BLaER1 treated with 17β-estradiol and CSF1 and Interleukin-3, amounts not matched to agents 10 nM and 100 nM (cell line): ENCODE measurements at regions not wholly inside any gene's neighbourhood (a gene's known extent, or its start where the extent isn't known, plus 50 kb on each side); places are given as distances from the start of the nearest gene placed in this dataset.
"Not testable (repeated sequence)": the region's sequence is repeated elsewhere in the genome, so short reads cannot be mapped to it uniquely, and the experiment has no call there.

ENCODE experiments used
- H3K27ac ChIP-seq, 11 experiments: shearing (Covaris generic); formaldehyde crosslinking; 2 replicates each; pipeline ENCODE4 v1.8.1; 2022
- H3K27me3 ChIP-seq, 11 experiments: shearing (Covaris generic); formaldehyde crosslinking; 2 replicates each; pipeline ENCODE4 v1.8.1; 2022
- H3K36me3 ChIP-seq, 11 experiments: shearing (Covaris generic); formaldehyde crosslinking; 2 replicates each; pipeline ENCODE4 v1.8.1; 2022
- H3K4me1 ChIP-seq, 10 experiments: shearing (Covaris generic); formaldehyde crosslinking; 2 replicates each; pipeline ENCODE4 v1.8.1; 2022
- H3K4me2 ChIP-seq, 11 experiments: shearing (Covaris generic); formaldehyde crosslinking; 2 replicates each; pipeline ENCODE4 v1.8.1; 2022
- H3K4me3 ChIP-seq, 10 experiments: shearing (Covaris generic); formaldehyde crosslinking; 2 replicates each; pipeline ENCODE4 v1.8.1; 2022
- H3K9ac ChIP-seq, 11 experiments: shearing (Covaris generic); formaldehyde crosslinking; 2 replicates each; pipeline ENCODE4 v1.8.1; 2022
- H3K9me3 ChIP-seq, 11 experiments: shearing (Covaris generic); formaldehyde crosslinking; replicated peaks in 1 of 11; 2 replicates each; pipeline ENCODE4 v1.8.1; 2022
- H4K20me1 ChIP-seq, 11 experiments: shearing (Covaris generic); formaldehyde crosslinking; 2 replicates each; pipeline ENCODE4 v1.8.1; 2022
- Cebpa-rat ChIP-seq, 11 experiments: shearing (Covaris generic); IDR thresholded peaks; 2 replicates each; pipeline ENCODE4 v1.8.1; 2022

DNA sequence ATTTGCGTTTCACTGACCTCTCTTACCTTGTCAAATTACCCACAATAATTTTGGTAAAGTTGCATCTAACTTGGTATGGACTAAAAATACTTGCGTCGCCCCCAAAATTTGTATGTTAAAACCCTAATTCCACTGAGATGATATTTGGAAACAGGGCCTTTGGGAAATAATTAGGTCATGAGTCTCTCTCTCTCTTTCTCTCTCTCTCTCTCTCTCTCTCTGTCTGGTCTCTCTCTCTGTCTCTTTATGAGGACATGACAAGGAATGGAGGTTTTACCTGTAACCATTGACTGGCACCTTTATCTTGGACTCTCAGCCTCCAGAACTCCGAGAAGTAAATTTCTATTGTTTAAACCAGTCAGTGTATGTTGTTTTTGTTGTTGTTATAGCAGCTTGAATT, 111.5 kb upstream of the BDP1 start:
- H3K36me3 ChIP-seq, H3K4me1 ChIP-seq, H3K4me2 ChIP-seq, H4K20me1 ChIP-seq, H3K27ac ChIP-seq, H3K9ac ChIP-seq, H3K9me3 ChIP-seq, H3K4me3 ChIP-seq, H3K27me3 ChIP-seq: not testable (repeated sequence)

GRCh38 chr5:71372601-71373000, 82.8 kb upstream of the BDP1 start:
- not testable (repeated sequence) for H4K20me1 ChIP-seq, H3K36me3 ChIP-seq, H3K9ac ChIP-seq, H3K4me1 ChIP-seq, H3K9me3 ChIP-seq, H3K4me2 ChIP-seq, H3K4me3 ChIP-seq, H3K27me3 ChIP-seq, H3K27ac ChIP-seq

DNA sequence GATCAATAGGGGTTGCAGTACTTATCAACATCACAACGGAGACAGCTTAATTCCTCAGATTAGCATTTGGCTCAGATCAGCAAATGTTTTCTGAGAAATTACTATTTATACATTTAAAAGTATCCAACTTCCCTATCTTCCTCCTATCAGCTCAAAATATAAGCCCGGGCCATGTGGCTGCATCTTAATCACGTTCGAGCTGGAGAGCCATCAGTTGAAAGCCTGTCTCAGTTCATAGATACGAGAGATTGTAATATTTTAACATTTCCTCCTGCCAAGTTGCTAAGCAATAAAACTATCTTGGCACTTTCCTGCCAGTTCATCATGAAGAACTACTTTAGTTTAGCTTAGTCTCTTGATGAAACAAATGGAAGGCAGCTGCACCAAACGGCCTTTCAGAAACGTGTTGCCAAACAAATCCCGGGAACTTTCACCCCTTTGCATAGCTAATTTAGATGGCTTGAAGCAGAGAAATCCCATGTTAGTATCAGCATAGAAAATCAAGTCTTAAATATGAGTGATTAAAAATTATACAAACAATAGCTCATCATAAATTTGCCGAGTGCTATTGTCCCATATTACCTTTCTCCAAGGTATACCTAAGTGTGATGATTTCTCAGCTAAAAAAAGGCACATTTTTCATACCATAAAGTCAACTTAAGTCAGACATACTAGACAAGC, 82.3 kb upstream of the BDP1 start:
- not testable (repeated sequence) for H3K27me3 ChIP-seq, H3K27ac ChIP-seq, H3K4me1 ChIP-seq, H3K4me2 ChIP-seq, H3K9me3 ChIP-seq, H4K20me1 ChIP-seq, H3K9ac ChIP-seq, H3K36me3 ChIP-seq, H3K4me3 ChIP-seq

- not testable (repeated sequence) for H4K20me1 ChIP-seq, H3K9me3 ChIP-seq, H3K27ac ChIP-seq, H3K27me3 ChIP-seq, H3K9ac ChIP-seq, H3K36me3 ChIP-seq, H3K4me2 ChIP-seq, H3K4me1 ChIP-seq, H3K4me3 ChIP-seq
These were observed 71.2 kb upstream of the BDP1 start for GRCh38 chr5:71384204-71384603.

- Histone ChIP-seq H3K36me3 (no peaks in the 10 kb centered on the region), H4K20me1 (no peaks in the 10 kb centered on the region), H3K4me2 (no peak overlapping the region), H3K9me3 (no peaks in the 10 kb centered on the region), H3K4me1 (no peaks in the 10 kb centered on the region), H3K9ac (no peak overlapping the region), H3K4me3 (no peak overlapping the region), H3K27me3 (no peaks in the 10 kb centered on the region), H3K27ac (no peak overlapping the region)
- TF ChIP-seq Cebpa-rat (IDR thresholded peaks at IDR 0.05) = no peak
These were observed 70.7 kb upstream of the BDP1 start for GRCh38 chr5:71384706-71385105.

DNA sequence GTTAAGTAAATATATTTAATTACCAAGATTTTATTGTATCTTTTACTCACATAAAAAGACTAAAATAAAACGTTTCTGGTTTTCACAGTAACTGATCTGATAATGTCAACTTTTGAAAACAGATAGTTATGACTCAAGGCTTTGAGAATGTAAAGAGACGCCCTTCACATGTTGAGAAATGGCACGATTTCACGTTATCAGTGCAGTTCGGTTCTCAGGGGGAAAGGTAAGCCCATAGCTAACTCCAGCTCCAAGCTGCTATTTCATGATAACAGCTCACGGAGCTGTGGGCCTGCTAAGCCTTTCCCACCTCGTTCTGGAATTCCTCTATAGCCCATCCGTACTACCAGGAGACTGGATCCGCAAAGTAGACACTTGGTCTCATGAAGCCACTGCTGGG, 70.2 kb upstream of the BDP1 start:
- not testable (repeated sequence) for H3K27me3 ChIP-seq, H3K27ac ChIP-seq, H3K4me3 ChIP-seq, H4K20me1 ChIP-seq, H3K9ac ChIP-seq, H3K4me1 ChIP-seq, H3K9me3 ChIP-seq, H3K4me2 ChIP-seq, H3K36me3 ChIP-seq

DNA sequence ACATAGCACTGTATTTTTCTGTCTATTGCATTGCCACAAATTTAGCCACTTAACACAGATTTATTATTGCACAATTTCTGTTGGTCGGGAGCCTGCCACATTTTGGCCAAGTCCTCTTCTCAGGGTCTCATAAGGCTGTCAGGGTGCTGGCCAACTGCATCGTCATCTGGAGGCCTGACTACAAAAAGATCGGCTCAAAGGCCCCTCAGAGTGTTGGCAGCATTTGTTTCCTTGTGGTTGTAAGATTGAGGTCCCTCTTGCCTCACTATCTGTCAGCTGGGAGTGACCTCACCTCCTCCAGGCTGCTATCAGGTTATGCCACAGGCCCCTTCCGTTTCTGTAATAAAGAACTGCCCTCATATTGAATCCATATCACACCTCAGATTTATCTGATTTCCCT, 67.3 kb upstream of the BDP1 start:
- peak in 1 of 11 experiments; percentile 36; a peak in 2 of 22 replicates for TF ChIP-seq Cebpa-rat (IDR thresholded peaks at IDR 0.05)
- H3K27me3 ChIP-seq, H3K36me3 ChIP-seq, H3K4me1 ChIP-seq, H4K20me1 ChIP-seq, H3K9ac ChIP-seq, H3K9me3 ChIP-seq, H3K4me2 ChIP-seq, H3K27ac ChIP-seq, H3K4me3 ChIP-seq: not testable (repeated sequence)

DNA sequence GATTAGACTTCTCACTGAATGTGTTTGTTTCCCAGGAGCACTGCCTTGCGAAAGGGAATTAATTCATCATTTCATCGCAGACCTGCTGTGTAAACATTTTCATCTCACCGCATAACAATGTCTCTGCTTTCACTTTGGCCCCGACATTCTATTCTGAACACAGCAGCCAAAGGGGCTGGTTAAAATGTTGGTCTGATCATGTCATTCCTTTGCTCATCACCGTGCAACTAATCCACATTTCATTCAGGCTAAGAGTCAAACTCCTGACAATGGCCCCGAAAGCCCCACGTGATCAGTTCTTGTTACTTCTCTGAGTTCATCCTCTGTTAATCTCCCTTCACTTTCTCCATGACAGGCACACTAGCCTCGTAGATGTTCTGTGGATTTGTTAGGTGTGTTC, 57.1 kb upstream of the BDP1 start:
- H3K4me2 ChIP-seq, H3K9me3 ChIP-seq, H3K4me1 ChIP-seq, H3K36me3 ChIP-seq, H3K4me3 ChIP-seq, H3K27me3 ChIP-seq, H4K20me1 ChIP-seq, H3K9ac ChIP-seq, H3K27ac ChIP-seq: not testable (repeated sequence)

GRCh38 chr5:71398859-71399258, 56.6 kb upstream of the BDP1 start:
- not testable (repeated sequence) for H3K9me3 ChIP-seq, H3K9ac ChIP-seq, H3K27ac ChIP-seq

GRCh38 chr5:71399443-71399842, 56.0 kb upstream of the BDP1 start:
- H3K4me1 ChIP-seq, H4K20me1 ChIP-seq, H3K4me3 ChIP-seq, H3K9me3 ChIP-seq, H3K36me3 ChIP-seq, H3K9ac ChIP-seq, H3K27me3 ChIP-seq, H3K4me2 ChIP-seq, H3K27ac ChIP-seq: not testable (repeated sequence)

More at GRCh38 chr5:71398859-71399258, 56.6 kb upstream of the BDP1 start:
- not testable (repeated sequence) for H3K27me3 ChIP-seq, H3K36me3 ChIP-seq, H3K4me1 ChIP-seq, H4K20me1 ChIP-seq, H3K4me2 ChIP-seq, H3K4me3 ChIP-seq

DNA sequence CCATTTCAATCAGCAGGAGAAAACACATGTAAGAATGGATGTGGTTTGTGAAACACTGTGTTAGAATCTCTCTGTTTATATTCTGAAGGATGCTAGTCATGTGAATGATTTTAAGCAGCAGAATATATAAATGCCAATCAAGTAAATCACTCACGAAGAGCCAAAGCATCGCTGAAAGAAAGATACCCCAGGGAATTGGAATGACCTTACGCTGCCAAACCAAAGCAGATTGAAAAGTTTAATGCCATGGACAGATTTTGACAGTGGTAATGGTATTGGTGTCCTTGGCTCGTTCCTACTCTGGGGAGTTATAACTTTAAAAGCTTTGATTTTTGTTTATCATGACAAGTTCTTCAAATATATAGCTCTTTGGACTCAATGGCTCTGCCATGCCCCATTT, 54.8 kb upstream of the BDP1 start:
- not testable (repeated sequence) for H3K9me3 ChIP-seq, H4K20me1 ChIP-seq, H3K36me3 ChIP-seq, H3K4me3 ChIP-seq, H3K27me3 ChIP-seq, H3K4me1 ChIP-seq, H3K4me2 ChIP-seq, H3K9ac ChIP-seq, H3K27ac ChIP-seq

DNA sequence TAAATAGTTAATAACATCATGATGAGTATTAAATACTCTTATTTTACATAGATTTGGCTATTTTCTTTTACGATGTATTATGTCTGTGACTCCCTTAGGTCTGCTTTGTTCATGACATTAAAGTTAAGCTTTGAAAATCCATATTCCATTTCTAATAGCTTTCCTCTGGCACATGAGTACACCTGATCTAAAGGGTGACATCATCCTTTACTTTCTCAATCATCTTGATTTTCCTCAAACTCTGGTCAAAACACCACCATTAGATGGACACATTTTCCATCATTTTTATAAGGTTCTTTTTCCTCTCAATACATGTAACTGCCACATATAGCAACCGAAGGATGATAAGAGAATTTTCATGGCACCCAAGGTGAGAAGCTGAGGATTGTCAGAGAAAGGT, 54.3 kb upstream of the BDP1 start:
- not testable (repeated sequence) for H3K27ac ChIP-seq, H3K4me1 ChIP-seq, H3K9ac ChIP-seq, H3K4me3 ChIP-seq, H3K27me3 ChIP-seq, H3K4me2 ChIP-seq, H3K36me3 ChIP-seq, H4K20me1 ChIP-seq, H3K9me3 ChIP-seq

GRCh38 chr5:71401564-71401963, 53.9 kb upstream of the BDP1 start:
- not testable (repeated sequence) for H3K27ac ChIP-seq, H3K27me3 ChIP-seq, H4K20me1 ChIP-seq, H3K4me2 ChIP-seq, H3K36me3 ChIP-seq, H3K4me3 ChIP-seq, H3K4me1 ChIP-seq, H3K9ac ChIP-seq, H3K9me3 ChIP-seq

DNA sequence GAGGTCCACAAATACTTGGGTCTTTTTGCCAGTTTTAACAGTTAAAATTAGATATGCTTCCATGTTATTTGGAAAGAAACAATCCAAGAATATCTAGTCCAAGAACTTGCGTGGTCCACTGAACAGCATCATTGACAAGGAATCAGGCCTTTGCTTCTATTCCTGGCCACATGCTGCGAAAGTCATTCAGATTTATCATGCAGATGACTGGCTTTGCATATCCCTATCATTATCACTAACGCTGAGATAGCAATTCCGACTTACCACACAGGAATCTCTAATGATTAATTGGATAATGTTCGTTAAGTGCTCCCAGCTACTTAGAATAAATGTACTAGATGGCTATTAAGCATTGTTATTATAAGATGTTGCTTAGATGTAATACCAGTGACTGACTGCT, 51.0 kb upstream of the BDP1 start:
- H3K27me3 ChIP-seq, H3K9me3 ChIP-seq, H3K36me3 ChIP-seq, H3K4me1 ChIP-seq, H3K9ac ChIP-seq, H3K4me3 ChIP-seq, H3K4me2 ChIP-seq, H3K27ac ChIP-seq, H4K20me1 ChIP-seq: not testable (repeated sequence)

DNA sequence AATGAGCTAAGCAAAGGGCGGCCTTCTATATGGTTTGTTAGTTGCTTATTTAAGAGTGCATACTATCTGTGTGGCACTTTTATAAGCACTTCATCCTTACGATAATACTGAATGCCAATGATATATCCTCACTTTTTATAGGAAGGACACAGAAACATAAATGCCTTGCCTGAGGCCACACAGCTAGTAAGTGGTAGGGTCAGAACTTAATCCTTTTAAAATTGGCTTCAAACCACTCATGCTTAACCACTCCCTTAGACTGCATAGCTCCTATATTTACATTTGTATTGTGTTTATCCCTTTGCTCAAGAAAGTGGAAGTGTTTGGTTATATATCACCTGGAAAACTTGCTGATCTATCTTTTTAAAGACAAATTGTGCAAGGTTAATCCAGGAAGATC, 50.5 kb upstream of the BDP1 start:
- H3K27me3 ChIP-seq, H3K36me3 ChIP-seq, H3K9me3 ChIP-seq, H3K27ac ChIP-seq, H3K4me3 ChIP-seq, H3K4me1 ChIP-seq, H4K20me1 ChIP-seq, H3K9ac ChIP-seq, H3K4me2 ChIP-seq: not testable (repeated sequence)
